ENCODE measurements at regions not wholly inside any gene's neighbourhood (a gene's known extent, or its start where the extent isn't known, plus 50 kb on each side); places are given as distances from the start of the nearest gene placed in this dataset.

GRCh38 chr10:117685431-117685830 is 142.9 kb downstream of the EMX2 start:
- ATAC-seq (no peak), DNase-seq (no peak)
- no peaks in the 10 kb centered on the region for H3K9me3 ChIP-seq
- WGBS, 2 donors, result 54 to 62% methylated on average over 3 of the region's 3 CpGs
- TF ChIP-seq, protein P1, sequence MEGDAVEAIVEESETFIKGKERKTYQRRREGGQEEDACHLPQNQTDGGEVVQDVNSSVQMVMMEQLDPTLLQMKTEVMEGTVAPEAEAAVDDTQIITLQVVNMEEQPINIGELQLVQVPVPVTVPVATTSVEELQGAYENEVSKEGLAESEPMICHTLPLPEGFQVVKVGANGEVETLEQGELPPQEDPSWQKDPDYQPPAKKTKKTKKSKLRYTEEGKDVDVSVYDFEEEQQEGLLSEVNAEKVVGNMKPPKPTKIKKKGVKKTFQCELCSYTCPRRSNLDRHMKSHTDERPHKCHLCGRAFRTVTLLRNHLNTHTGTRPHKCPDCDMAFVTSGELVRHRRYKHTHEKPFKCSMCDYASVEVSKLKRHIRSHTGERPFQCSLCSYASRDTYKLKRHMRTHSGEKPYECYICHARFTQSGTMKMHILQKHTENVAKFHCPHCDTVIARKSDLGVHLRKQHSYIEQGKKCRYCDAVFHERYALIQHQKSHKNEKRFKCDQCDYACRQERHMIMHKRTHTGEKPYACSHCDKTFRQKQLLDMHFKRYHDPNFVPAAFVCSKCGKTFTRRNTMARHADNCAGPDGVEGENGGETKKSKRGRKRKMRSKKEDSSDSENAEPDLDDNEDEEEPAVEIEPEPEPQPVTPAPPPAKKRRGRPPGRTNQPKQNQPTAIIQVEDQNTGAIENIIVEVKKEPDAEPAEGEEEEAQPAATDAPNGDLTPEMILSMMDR (IDR thresholded peaks at IDR 0.05), result no peak
- no peak for TF ChIP-seq POLR2A (IDR thresholded peaks at IDR 0.05)
- intact Hi-C loops (cut with DNase I), result no loop called here
- H3K4me1 ChIP-seq, result no peaks in the 10 kb centered on the region
- no peak overlapping the region for H3K27ac ChIP-seq
- no peaks in the 10 kb centered on the region for H3K27me3 ChIP-seq
- no peaks in the 10 kb centered on the region for H3K36me3 ChIP-seq (replicated peaks in 1 of 2; ENCODE audit: insufficient read depth in 1 of 2, low read depth in 2 of 2)
- no peak overlapping the region for H3K4me3 ChIP-seq

DNA sequence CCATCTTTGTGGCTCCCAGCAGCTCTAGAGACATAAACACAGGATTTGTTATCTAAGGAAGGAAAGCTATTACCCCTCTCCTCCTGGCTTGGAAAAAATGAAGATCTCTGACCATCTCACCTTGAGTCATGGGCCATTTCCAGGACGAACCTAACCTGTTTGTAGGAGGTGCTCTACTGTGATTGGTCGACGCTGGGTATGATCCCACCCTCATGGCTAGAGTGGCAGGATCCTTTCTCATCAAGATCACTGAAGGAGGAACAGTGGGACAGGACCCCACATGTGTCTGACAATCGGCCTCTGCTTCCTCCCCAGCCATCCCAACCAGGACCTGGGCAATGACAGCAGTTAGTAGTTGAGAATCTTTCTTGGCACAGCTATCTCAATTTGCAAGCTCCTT is 144.1 kb downstream of the EMX2 start:
- no peak for TF ChIP-seq POLR2A (IDR thresholded peaks at IDR 0.05)
- TF ChIP-seq, protein P1 (IDR thresholded peaks at IDR 0.05), result no peak
- no peaks in the 10 kb centered on the region for H3K4me1 ChIP-seq
- 45 to 46% methylated on average over 4 of the region's 4 CpGs for WGBS, 2 donors
- no peak overlapping the region for H3K4me3 ChIP-seq
- DNase-seq (no peak), ATAC-seq (no peak)
- no peaks in the 10 kb centered on the region for H3K9me3 ChIP-seq
- H3K27me3 ChIP-seq, result no peaks in the 10 kb centered on the region
- intact Hi-C loops (cut with DNase I), result no loop called here
- H3K36me3 ChIP-seq (replicated peaks in 1 of 2; ENCODE audit: insufficient read depth in 1 of 2, low read depth in 2 of 2), result no peaks in the 10 kb centered on the region
- no peak overlapping the region for H3K27ac ChIP-seq

- no peak for DNase-seq
- 17 to 26% methylated on average over 3 of the region's 3 CpGs for WGBS, 2 donors
- intact Hi-C loops (cut with DNase I), result no loop called here
Observed at GRCh38 chr10:117688358-117688757, 145.8 kb downstream of the EMX2 start.

DNA sequence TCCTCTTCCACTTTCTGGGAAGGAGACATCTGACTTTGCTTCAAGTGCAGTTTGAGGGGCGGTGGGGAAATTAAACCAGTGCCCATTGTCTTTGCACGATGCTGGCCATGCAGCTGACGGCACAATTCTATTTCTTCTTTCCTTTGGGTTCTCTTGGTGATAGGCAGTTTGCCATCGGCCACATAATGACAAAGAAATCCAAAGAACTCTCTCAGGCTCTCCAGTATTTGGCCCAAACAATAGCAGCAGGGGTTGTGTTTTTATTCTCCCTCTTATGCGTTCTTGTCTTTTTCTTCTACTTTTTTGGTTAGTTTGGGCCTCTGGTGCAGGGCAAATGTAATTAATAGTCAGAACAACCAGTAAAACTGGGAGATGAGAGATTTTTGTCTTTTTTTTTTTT is 147.0 kb downstream of the EMX2 start:
- Histone ChIP-seq H3K4me1 (no peaks in the 10 kb centered on the region), H3K36me3 (replicated peaks in 1 of 2; ENCODE audit: insufficient read depth in 1 of 2, low read depth in 2 of 2) (no peaks in the 10 kb centered on the region), H3K4me3 (no peak overlapping the region), H3K9me3 (no peaks in the 10 kb centered on the region), H3K27ac (no peak overlapping the region), H3K27me3 (no peaks in the 10 kb centered on the region)
- no peak for ATAC-seq
- intact Hi-C loops (cut with DNase I), result no loop called here
- TF ChIP-seq, protein P1 (IDR thresholded peaks at IDR 0.05), result no peak
- TF ChIP-seq POLR2A (IDR thresholded peaks at IDR 0.05), result no peak
- no peak for DNase-seq
- 48 to 59% methylated on average over 5 of the region's 5 CpGs for WGBS, 2 donors

More at GRCh38 chr10:117688358-117688757, 145.8 kb downstream of the EMX2 start:
- Histone ChIP-seq H3K27ac (no peak overlapping the region), H3K36me3 (replicated peaks in 1 of 2; ENCODE audit: insufficient read depth in 1 of 2, low read depth in 2 of 2) (no peaks in the 10 kb centered on the region), H3K4me3 (no peak overlapping the region), H3K4me1 (no peaks in the 10 kb centered on the region), H3K9me3 (no peaks in the 10 kb centered on the region), H3K27me3 (no peaks in the 10 kb centered on the region)
- no peak for ATAC-seq
- TF ChIP-seq POLR2A (IDR thresholded peaks at IDR 0.05), result no peak
- TF ChIP-seq, protein P1 (IDR thresholded peaks at IDR 0.05), result no peak

DNA sequence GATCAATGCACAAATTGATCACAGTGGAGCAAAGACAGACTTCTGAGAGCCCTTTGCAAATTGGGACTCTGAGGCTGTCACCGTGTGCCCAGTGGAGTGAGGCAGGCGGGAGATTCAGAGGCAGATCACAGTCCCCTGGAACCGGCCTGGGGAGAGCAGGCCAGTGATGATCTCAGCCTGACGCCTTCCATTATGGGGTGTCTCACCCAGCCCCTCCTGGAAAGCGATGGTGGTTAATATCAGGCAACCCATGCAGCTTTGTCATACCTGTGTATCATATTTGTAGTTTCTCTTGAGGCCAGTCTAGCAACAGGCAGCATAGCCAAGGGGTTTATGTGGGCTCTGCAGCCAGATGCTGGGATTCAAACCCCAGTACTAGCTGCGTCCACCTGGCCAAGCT is 147.8 kb downstream of the EMX2 start:
- TF ChIP-seq, protein P1 (IDR thresholded peaks at IDR 0.05), result no peak
- TF ChIP-seq POLR2A (IDR thresholded peaks at IDR 0.05), result no peak
- H3K9me3 ChIP-seq, result no peaks in the 10 kb centered on the region
- DNase-seq (no peak), ATAC-seq (no peak)
- H3K36me3 ChIP-seq (replicated peaks in 1 of 2; ENCODE audit: insufficient read depth in 1 of 2, low read depth in 2 of 2), result no peaks in the 10 kb centered on the region
- H3K27me3 ChIP-seq, result no peaks in the 10 kb centered on the region
- intact Hi-C loops (cut with DNase I), result no loop called here
- H3K4me3 ChIP-seq, result no peak overlapping the region
- H3K4me1 ChIP-seq, result no peaks in the 10 kb centered on the region
- 48 to 72% methylated on average over 3 to 6 of the region's 6 CpGs for WGBS, 2 donors
- no peak overlapping the region for H3K27ac ChIP-seq
